ENCODE measurements at regions not wholly inside any gene's neighbourhood (a gene's known extent, or its start where the extent isn't known, plus 50 kb on each side); places are given as distances from the start of the nearest gene placed in this dataset.

- H3K9me3 ChIP-seq (ENCODE audit: low read depth): no peaks in the 10 kb centered on the region
- H3K27me3 ChIP-seq: no peaks in the 10 kb centered on the region
- H3K36me3 ChIP-seq (replicated peaks; ENCODE audit: insufficient read depth, low read depth): no peaks in the 10 kb centered on the region
- no peak overlapping the region for H3K4me2 ChIP-seq
- no peak overlapping the region for H3K27ac ChIP-seq
- H2AFZ ChIP-seq: no peak overlapping the region
- H4K20me1 ChIP-seq (ENCODE audit: insufficient read depth, poor library complexity, severe bottlenecking): no peaks in the 10 kb centered on the region
- no peaks in the 10 kb centered on the region for H3K9me2 ChIP-seq (replicated peaks; ENCODE audit: insufficient read depth)
- no peaks in the 10 kb centered on the region for H3K4me1 ChIP-seq (ENCODE audit: insufficient read depth)
- H3K4me3 ChIP-seq: no peak overlapping the region
- TF ChIP-seq EZH2 (IDR thresholded peaks at IDR 0.05; ENCODE audit: borderline replicate concordance) (no peak), CTCF (IDR thresholded peaks at IDR 0.05; ENCODE audit: poor library complexity) (no peak), EZH2phosphoT487 (IDR thresholded peaks at IDR 0.05; ENCODE audit: low read depth, severe bottlenecking, unreplicated experiment) (no peak)
- no peaks in the 10 kb centered on the region for H3K79me2 ChIP-seq
- DNase-seq (ENCODE audit: low spot score): no peak
- WGBS (ENCODE audit: low lambda C conversion rate, missing lambda C conversion rate): 41% methylated on average over 3 of the region's 3 CpGs
Observed at GRCh38 chr12:97358361-97358760, 104.2 kb upstream of the RMST start.

GRCh38 chr12:97359021-97359690, 103.4 kb upstream of the RMST start:
- Histone ChIP-seq H4K20me1 (ENCODE audit: insufficient read depth, poor library complexity, severe bottlenecking) (no peaks in the 10 kb centered on the region), H3K9me2 (replicated peaks; ENCODE audit: insufficient read depth) (no peaks in the 10 kb centered on the region), H2AFZ (no peak overlapping the region), H3K4me2 (no peak overlapping the region), H3K27ac (no peak overlapping the region), H3K4me1 (ENCODE audit: insufficient read depth) (no peaks in the 10 kb centered on the region), H3K9me3 (ENCODE audit: low read depth) (no peaks in the 10 kb centered on the region), H3K79me2 (no peaks in the 10 kb centered on the region), H3K36me3 (replicated peaks; ENCODE audit: insufficient read depth, low read depth) (no peaks in the 10 kb centered on the region), H3K4me3 (no peak overlapping the region), H3K27me3 (no peaks in the 10 kb centered on the region)
- TF ChIP-seq CTCF (IDR thresholded peaks at IDR 0.05; ENCODE audit: poor library complexity): no peak
- no peak for TF ChIP-seq EZH2phosphoT487 (IDR thresholded peaks at IDR 0.05; ENCODE audit: low read depth, severe bottlenecking, unreplicated experiment)
- TF ChIP-seq EZH2 (IDR thresholded peaks at IDR 0.05; ENCODE audit: borderline replicate concordance): no peak
- DNase-seq (ENCODE audit: low spot score): no peak
- 61% methylated on average over 5 of the region's 5 CpGs for WGBS (ENCODE audit: low lambda C conversion rate, missing lambda C conversion rate)

- no peaks in the 10 kb centered on the region for H3K9me2 ChIP-seq (replicated peaks; ENCODE audit: insufficient read depth)
- TF ChIP-seq EZH2 (IDR thresholded peaks at IDR 0.05; ENCODE audit: borderline replicate concordance) (no peak), EZH2phosphoT487 (IDR thresholded peaks at IDR 0.05; ENCODE audit: low read depth, severe bottlenecking, unreplicated experiment) (no peak)
Observed at GRCh38 chr12:97363693-97364092, 98.9 kb upstream of the RMST start.

GRCh38 chr12:97368462-97369163, 94.0 kb upstream of the RMST start:
- no peak for DNase-seq (ENCODE audit: low spot score)
- Histone ChIP-seq H2AFZ (no peak overlapping the region), H3K4me1 (ENCODE audit: insufficient read depth) (no peaks in the 10 kb centered on the region), H3K27ac (no peak overlapping the region), H3K36me3 (replicated peaks; ENCODE audit: insufficient read depth, low read depth) (no peaks in the 10 kb centered on the region), H4K20me1 (ENCODE audit: insufficient read depth, poor library complexity, severe bottlenecking) (no peaks in the 10 kb centered on the region), H3K9me2 (replicated peaks; ENCODE audit: insufficient read depth) (no peaks in the 10 kb centered on the region), H3K27me3 (no peaks in the 10 kb centered on the region), H3K4me3 (no peak overlapping the region), H3K4me2 (no peak overlapping the region), H3K9me3 (ENCODE audit: low read depth) (no peaks in the 10 kb centered on the region), H3K79me2 (no peaks in the 10 kb centered on the region)
- no peak for TF ChIP-seq CTCF (IDR thresholded peaks at IDR 0.05; ENCODE audit: poor library complexity)
- no peak for TF ChIP-seq EZH2phosphoT487 (IDR thresholded peaks at IDR 0.05; ENCODE audit: low read depth, severe bottlenecking, unreplicated experiment)
- TF ChIP-seq EZH2 (IDR thresholded peaks at IDR 0.05; ENCODE audit: borderline replicate concordance): no peak
- 77% methylated on average over 7 of the region's 7 CpGs for WGBS (ENCODE audit: low lambda C conversion rate, missing lambda C conversion rate)

More at GRCh38 chr12:97363693-97364092, 98.9 kb upstream of the RMST start:
- Histone ChIP-seq H3K4me1 (ENCODE audit: insufficient read depth) (no peaks in the 10 kb centered on the region), H3K4me2 (no peak overlapping the region), H3K4me3 (no peak overlapping the region), H3K9me3 (ENCODE audit: low read depth) (no peaks in the 10 kb centered on the region), H3K79me2 (no peaks in the 10 kb centered on the region), H3K27me3 (no peaks in the 10 kb centered on the region), H2AFZ (no peak overlapping the region), H3K27ac (no peak overlapping the region), H4K20me1 (ENCODE audit: insufficient read depth, poor library complexity, severe bottlenecking) (no peaks in the 10 kb centered on the region), H3K36me3 (replicated peaks; ENCODE audit: insufficient read depth, low read depth) (no peaks in the 10 kb centered on the region)
- 93% methylated on average over 1 of the region's 1 CpG for WGBS (ENCODE audit: low lambda C conversion rate, missing lambda C conversion rate)
- DNase-seq (ENCODE audit: low spot score): no peak
